Activated CD4-positive, alpha-beta T cell treated with anti-CD3 and anti-CD28 coated beads, Interleukin-2, Interleukin-4, amounts not matched to agents 100 ng/mL and 50 ng/mL, durations not matched to agents 16 hours and 8 hours (primary cell): ENCODE measurements at regions not wholly inside any gene's neighbourhood (a gene's known extent, or its start where the extent isn't known, plus 50 kb on each side); places are given as distances from the start of the nearest gene placed in this dataset.

ENCODE experiments used
- DNase-seq: peaks from one replicate; pipeline ENCODE4 v3.0.0-alpha.2; 2020; ENCODE audit warnings: low spot score

DNA sequence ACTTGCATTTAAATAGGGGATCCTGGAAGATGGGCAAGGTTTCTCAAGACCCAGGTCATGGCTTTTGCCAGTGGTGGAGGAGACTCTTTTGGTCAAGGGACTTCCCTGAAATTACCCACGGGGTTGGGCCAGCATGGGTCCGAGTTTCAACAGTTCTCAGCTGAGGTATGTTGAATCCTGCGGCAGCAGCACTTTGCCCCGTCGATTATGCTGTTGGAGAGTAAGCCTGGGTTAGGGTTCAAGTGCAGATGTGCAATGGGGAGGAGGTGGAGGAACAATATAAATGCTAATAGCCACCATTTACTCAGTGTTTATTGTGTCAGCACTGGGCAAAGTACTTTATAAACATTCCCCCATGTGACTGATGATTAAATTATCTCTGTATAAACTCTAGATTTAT, 96.0 kb upstream of the GATA6 start:
- no peak for DNase-seq

DNA sequence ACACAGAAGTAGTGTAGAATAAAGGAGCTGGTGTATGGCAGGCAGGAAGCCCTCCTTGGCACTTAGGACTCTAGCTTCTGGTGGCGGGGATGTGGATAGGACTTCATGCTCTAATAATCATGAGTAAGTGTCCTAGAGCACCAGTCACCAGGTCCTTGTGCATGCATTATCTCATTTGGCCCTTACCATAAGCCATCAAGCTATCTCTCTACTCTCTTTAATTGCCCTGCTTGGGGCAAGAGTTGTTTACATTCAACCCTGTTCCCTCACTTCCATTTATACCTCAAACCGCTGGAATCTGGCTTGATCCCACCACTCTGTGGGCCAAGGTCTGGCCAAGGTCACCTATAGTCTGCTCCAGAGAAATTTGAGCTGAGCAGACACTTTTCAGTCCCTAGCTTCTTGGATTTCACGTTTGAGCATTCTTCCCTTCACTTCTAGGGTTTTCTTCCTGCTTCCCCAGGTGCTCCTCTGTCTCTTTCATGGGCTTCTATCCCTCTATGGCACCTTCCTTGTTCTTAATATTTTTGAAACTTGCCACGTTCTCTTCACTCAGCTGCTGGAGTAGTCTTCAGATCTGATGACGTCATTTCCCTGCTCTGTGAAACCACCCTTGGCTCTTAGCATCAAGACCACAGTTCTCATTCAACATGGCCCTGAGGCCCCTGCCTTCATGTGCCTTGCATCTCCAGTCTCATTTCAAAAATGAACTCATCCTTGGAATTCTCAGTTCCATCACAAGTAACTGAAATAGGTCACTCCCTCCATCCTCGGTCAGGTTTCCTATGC, 94.9 kb upstream of the GATA6 start:
- DNase-seq, result no peak

GRCh38 chr18:22080035-22080434, 89.4 kb upstream of the GATA6 start:
- no peak for DNase-seq

GRCh38 chr18:22082408-22082807, 87.0 kb upstream of the GATA6 start:
- no peak for DNase-seq

DNA sequence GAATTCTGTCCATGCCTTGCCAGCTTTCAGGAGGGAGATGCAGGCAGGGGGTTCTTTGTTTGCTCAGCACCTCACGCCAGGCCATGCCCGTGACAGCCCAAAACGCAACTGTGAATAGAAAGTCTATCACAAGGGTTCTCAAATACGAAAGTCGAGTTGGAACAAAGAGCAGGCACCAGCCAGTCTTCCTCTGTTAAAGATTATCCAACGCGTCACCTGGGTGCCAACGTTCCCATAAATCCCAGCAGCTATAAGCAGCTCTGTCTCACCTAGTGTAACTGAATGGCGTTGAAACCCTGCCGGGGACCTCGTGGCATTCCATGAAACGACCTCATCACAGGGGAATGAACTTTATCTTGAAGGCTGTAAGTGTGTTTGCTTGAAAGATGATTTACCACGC, 84.8 kb upstream of the GATA6 start:
- DNase-seq, result no peak

DNA sequence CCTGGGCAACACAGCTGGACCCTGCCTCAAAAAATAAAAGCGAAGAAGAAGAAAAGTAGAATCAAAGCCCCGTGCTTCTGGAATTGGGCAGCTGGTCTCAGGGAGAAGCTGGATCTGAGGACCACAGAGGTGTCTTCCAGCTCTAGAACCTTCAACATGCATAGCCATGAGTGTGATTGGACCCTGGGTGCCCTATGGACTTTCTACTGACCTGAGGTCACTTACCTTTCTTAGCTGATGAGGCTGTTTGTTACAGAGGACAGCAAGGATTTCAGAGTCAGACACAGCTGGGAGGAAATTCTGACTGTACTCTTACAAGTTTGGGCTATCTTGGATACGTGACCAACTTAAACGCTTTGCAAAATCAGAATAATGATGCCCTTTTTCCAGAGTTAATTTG, 82.4 kb upstream of the GATA6 start:
- no peak for DNase-seq

DNA sequence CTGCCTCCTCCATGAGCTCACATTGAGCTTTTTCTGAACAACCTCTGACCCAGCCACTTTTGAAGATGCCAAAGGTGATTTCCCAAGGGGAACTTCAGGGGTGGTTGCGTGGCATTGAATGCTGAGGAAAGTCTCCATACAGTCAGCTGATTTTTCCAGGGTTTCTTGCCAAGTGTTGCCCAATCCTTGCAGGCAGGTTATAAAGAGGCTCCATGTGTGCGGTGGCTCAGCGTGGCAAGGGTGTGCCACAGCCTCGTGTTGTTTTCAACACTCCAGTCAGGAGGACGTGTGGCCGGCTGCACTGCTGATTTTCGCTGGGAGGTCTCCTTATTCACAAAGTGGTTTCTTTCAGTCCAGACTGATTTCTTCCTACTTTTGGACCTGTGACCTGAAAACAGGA, 81.4 kb upstream of the GATA6 start:
- DNase-seq, result no peak

DNA sequence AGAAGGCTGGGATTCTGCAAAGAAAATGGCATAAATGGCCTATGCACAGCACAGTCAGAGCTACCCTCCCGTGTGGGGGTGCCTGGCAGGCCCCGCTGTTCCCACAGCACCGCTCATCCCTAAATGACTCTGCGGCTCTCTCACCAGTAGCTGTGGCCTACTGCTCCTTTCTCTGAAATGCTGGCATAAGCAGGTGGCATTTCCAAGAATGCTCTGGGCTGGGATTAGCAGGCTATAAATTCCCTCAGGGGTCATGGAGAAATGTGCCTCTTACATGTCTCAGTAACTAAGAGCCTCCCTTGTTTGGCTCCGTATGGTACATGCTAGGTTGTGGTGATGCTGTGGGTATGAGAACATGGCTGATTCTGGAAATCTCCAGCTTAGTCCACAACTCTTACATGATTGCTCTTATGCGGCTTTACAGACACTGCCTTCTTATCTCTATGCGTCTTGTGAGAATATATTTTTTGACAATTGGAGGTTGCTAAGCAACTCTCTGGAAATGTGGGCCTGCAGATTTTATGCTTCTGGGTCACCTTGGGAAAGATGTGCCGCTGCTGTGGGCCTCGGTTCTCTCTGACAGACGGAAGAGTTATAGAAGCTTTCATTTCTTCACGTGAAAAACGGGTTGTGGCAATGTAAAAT, 80.3 kb upstream of the GATA6 start:
- DNase-seq, result no peak

- DNase-seq, result no peak
These were observed 78.0 kb upstream of the GATA6 start for GRCh38 chr18:22091341-22091740.

DNA sequence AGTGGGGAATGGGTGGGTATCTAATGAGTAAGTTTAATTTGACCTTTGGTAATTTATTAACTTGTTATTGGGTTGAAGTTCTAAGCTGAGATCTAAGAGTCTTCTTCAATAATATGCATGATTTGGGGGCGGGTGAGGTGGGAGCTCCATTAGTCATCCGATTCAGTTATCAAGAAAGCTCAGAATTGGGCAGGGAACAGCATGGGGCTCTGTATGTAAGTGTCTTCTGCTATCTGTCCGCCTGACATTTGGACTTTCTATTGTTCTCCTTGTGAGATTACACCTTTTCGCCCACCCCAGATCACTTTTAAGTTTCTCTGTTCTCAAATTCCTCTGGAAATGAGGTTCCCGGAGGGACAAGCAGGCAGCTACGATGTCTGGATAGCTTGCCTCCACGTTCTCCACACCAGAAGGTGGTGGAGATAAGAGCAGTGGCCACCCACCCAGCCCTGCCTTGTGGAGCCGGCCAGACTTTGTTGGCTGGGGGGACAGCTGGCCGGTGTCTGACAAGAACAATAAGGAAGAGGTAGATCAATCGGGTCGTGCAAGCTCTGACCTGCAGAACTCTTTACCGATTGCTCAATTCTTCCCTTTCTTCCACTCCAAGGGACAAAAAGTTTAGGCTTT, 75.5 kb upstream of the GATA6 start:
- no peak for DNase-seq

GRCh38 chr18:22094358-22094734, 75.0 kb upstream of the GATA6 start:
- DNase-seq, result no peak

DNA sequence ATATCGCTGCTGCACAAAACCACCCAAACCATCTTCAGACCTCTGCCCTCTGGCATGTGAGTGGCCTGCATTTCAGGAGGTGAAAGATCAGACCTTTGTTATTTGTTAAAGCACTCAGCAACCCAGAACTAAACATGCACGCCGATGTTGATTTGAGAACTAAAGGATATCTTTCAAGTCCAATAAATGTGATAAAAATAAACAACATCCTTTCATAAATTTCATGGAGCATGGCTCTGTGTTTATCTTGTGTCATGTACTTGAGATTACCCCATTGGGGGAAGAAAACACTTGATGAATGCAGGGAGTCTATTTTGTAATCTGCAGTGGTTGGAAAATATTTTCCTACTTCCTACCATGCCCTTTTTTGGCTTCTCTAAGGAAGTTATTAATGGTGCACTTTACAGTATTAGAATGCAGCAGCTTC, 70.8 kb upstream of the GATA6 start:
- DNase-seq, result no peak

DNA sequence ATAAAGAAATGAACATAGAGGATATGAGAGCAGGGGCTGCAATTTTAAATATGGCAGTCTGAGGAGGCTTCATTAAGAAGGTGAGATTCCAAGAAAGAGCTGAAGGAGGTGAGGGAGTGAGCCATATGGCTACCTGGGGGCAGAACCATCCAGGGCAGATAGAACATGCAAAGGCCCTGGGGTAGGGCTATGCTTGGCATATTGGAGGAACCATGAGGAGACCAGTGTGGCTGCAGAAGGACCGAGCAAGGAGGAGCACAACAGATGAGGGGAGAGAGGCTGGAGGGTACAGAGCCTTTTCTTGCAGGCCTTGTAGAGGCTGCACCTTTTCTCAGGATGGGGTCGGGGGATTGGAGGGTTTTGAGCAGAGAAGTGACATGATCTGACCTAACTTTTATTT, 69.5 kb upstream of the GATA6 start:
- no peak for DNase-seq

GRCh38 chr18:22101731-22102130, 67.7 kb upstream of the GATA6 start:
- no peak for DNase-seq

GRCh38 chr18:22102953-22103646, 66.3 kb upstream of the GATA6 start:
- DNase-seq, result no peak

DNA sequence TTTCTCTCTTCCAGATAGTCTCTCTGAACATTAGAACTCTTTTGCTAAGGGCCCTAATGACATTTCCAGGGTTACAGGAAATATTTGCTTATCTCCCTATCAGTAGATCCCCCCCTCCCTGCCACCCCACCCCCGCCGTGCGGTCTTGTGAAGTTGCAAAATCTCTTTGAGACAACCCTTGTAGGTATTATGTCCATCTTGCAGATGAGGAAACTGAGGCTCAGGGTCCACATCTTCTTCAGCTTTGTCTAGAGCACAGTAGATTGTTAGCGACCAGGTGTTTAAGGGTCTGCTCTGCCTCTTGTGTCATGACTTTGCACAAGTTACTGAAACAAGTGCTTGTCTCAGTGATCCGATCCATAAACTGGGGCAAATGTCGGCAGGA, 65.8 kb upstream of the GATA6 start:
- no peak for DNase-seq

DNA sequence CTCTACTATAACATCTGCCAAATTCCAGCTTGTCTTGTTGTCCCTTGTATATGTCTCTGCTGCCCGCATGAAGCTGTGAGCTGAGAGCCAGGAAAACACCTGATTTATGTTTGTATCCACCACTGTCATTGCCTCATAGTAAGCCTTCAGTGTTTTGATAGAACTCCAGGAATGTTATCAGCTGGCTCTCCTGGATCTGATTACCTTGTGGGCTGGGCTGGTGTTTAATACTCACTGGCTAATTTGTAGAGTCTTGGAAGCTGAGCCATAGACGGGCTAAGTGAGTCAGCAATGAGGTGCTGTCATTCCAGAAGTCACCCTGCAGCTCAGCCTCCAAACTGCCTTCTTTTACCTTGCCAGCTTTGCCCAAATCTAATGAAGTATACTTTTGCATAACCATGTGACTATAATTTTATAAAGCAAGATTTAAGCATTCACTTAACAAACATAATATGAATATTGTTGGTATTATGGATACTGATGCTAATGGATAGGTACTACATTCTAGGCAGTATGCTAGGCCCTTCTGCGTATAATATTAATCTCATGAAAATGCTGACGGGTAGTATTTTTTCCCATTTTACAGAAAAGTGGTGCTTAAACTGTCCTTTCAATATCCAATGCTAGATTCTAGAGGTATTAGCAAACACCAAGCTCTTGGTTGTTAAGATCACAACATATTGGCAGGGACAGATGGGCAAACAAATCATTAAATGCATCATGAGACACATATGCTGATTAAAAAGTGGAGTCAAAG, 62.7 kb upstream of the GATA6 start:
- DNase-seq, result no peak

DNA sequence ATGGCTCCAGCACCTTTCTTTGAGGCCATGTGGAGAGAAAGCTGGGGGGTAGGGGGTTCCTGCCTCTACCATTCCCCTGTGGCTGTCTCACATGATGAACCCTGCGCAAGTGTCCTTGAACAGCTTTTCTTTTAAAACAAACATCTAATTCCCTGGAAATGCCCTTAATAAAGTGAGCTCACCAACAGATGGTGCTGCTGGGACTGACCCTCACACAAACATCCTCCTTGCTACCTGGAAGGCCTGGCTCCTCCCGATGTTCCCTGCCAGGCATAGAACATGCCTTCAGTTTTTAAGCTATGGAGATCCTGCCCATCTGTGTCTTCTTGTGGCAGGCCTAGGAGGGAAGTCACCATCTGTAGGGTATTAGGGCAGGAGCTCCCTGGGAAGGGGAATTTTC, 60.7 kb upstream of the GATA6 start:
- DNase-seq, result no peak

- no peak for DNase-seq
These were observed 59.9 kb upstream of the GATA6 start for GRCh38 chr18:22109535-22109934.

- DNase-seq, result no peak
These were observed 58.9 kb upstream of the GATA6 start for GRCh38 chr18:22110461-22110924.

DNA sequence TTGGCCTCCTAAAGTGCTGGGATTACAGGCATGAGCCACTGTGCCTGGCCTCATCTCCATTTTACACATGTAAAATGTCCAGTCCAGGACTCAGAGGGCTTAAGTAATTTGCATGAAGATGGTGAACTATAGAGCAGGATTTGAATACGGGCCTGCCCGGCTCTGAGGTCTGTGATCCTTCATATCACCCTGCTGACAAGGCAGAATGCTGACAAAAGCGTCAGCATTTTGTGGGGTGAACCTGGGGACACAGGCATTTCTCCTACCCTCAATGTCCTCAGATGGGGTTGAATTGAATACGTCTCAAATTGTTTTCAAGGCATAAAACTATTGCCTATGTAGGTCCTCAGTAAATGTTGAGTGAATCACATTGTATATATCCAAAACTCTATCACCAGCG, 57.2 kb upstream of the GATA6 start:
- DNase-seq, result no peak
